H1 (cell line): ENCODE measurements at regions not wholly inside any gene's neighbourhood (a gene's known extent, or its start where the extent isn't known, plus 50 kb on each side); places are given as distances from the start of the nearest gene placed in this dataset.

Experiments
- CTCF ChIP-seq, 3 experiments: IDR thresholded peaks; 1 replicate in 2 of 3; 2 replicates in 1 of 3; pipeline versions ENCODE4 v1.5.1 to v1.6.1; 2011; ENCODE audit warnings: low read length in 3 of 3, mild to moderate bottlenecking in 3 of 3, inconsistent platforms in 2 of 3, low read depth in 1 of 3, moderate library complexity in 1 of 3; ENCODE audit not compliant: insufficient read depth in 1 of 3; ENCODE audit errors: control extremely low read depth in 1 of 3
- EZH2 ChIP-seq: fragments of 200-600 bp; sonication (generic); IDR thresholded peaks from 2 replicates; pipeline ENCODE4 v1.7.1; 2012; ENCODE audit warnings: low read depth, mild to moderate bottlenecking, moderate library complexity, low read length, inconsistent platforms; ENCODE audit not compliant: severe bottlenecking
- HDAC6 ChIP-seq: IDR thresholded peaks from one replicate; pipeline ENCODE4 v1.7.1; 2012; ENCODE audit warnings: low read depth, mild to moderate bottlenecking, inconsistent platforms, low read length, moderate library complexity
- JUN ChIP-seq: IDR thresholded peaks from 2 replicates; pipeline ENCODE4 v1.6.1; 2011; ENCODE audit warnings: low read depth, mild to moderate bottlenecking, improper control_type of control experiment, low read length
- PHF8 ChIP-seq: fragments of 200-600 bp; sonication (generic); conservative IDR thresholded peaks from 2 replicates; pipeline ENCODE4 v1.7.1; 2012; ENCODE audit warnings: low read depth, mild to moderate bottlenecking, inconsistent platforms, low read length, moderate library complexity
- RBBP5 ChIP-seq: IDR thresholded peaks from 2 replicates; pipeline ENCODE4 v1.7.1; 2012; ENCODE audit warnings: low read depth, mild to moderate bottlenecking, inconsistent platforms, low read length, moderate library complexity, borderline replicate concordance
- SIN3A ChIP-seq, 2 experiments: IDR thresholded peaks in 1 of 2; conservative IDR thresholded peaks in 1 of 2; 2 replicates each; pipeline ENCODE4 v1.6.1; 2011 to 2012; ENCODE audit warnings: low read length in 2 of 2, improper control_type of control experiment in 1 of 2, low read depth in 1 of 2, mild to moderate bottlenecking in 1 of 2
- YY1 ChIP-seq: IDR thresholded peaks from 2 replicates; pipeline ENCODE4 v1.6.1; 2011; ENCODE audit warnings: low read depth, mild to moderate bottlenecking, low read length

DNA sequence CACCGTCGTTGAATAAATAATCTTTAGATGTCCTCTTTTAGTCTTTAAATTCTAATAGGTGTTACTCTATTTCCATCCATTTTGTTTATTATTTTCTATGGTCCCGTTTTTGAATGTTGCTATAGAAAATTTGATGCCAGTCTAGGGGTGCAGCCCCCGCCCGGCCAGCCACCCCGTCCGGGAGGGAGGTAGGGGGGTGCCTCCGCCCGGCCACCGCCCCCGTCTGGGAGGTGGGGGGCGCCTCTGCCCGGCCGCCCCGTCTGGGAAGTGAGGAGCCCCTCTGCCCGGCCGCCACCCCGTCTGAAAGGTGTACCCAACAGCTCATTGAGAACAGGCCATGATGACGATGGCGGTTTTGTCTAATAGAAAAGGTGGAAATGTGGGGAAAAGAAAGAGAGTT lies 2372.2 kb upstream of the WWC1 start:
- no peak for TF ChIP-seq CTCF (IDR thresholded peaks at IDR 0.05; ENCODE audit: control extremely low read depth in 1 of 3, insufficient read depth in 1 of 3, low read depth in 1 of 3, low read length in 3 of 3)
- TF ChIP-seq RBBP5 = no peak
- no peak for TF ChIP-seq JUN
- TF ChIP-seq YY1 = no peak
- TF ChIP-seq SIN3A (conservative IDR thresholded peaks at IDR 0.05 in 1 of 2, IDR thresholded peaks at IDR 0.05 in 1 of 2; ENCODE audit: low read depth in 1 of 2, low read length in 2 of 2) = no peak
- TF ChIP-seq PHF8 = no peak
- TF ChIP-seq HDAC6 = no peak
- TF ChIP-seq EZH2 = no peak
